ENCODE measurements at regions not wholly inside any gene's neighbourhood (a gene's known extent, or its start where the extent isn't known, plus 50 kb on each side); places are given as distances from the start of the nearest gene placed in this dataset.

- no peak for TF ChIP-seq POLR2A (IDR thresholded peaks at IDR 0.05; ENCODE audit: low read depth)
- TF ChIP-seq, protein P1, sequence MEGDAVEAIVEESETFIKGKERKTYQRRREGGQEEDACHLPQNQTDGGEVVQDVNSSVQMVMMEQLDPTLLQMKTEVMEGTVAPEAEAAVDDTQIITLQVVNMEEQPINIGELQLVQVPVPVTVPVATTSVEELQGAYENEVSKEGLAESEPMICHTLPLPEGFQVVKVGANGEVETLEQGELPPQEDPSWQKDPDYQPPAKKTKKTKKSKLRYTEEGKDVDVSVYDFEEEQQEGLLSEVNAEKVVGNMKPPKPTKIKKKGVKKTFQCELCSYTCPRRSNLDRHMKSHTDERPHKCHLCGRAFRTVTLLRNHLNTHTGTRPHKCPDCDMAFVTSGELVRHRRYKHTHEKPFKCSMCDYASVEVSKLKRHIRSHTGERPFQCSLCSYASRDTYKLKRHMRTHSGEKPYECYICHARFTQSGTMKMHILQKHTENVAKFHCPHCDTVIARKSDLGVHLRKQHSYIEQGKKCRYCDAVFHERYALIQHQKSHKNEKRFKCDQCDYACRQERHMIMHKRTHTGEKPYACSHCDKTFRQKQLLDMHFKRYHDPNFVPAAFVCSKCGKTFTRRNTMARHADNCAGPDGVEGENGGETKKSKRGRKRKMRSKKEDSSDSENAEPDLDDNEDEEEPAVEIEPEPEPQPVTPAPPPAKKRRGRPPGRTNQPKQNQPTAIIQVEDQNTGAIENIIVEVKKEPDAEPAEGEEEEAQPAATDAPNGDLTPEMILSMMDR (IDR thresholded peaks at IDR 0.05): no peak
Observed at GRCh38 chr7:41188163-41189130, 514.4 kb downstream of the INHBA start.
